Stomach (tissue), 4 donors: ENCODE measurements at regions not wholly inside any gene's neighbourhood (a gene's known extent, or its start where the extent isn't known, plus 50 kb on each side); places are given as distances from the start of the nearest gene placed in this dataset.

Source experiments
- POLR2A ChIP-seq, 4 donors: fragments of 450-650 bp; IDR thresholded peaks; one replicate each; pipeline ENCODE4 v1.6.1; 2016; ENCODE audit warnings: antibody characterized with exemption in 4 of 4, control low read depth in 2 of 4, mild to moderate bottlenecking in 1 of 4, moderate library complexity in 1 of 4
- POLR2AphosphoS5 ChIP-seq, 3 donors: sonication (generic); formaldehyde crosslinking; IDR thresholded peaks; one replicate each; pipeline ENCODE4 v1.6.1; 2016; ENCODE audit warnings: antibody characterized with exemption in 3 of 3
- TF ChIP-seq, protein P1 (sequence below), 7 experiments: fragments of 450-650 bp in 4 of 7; fragments of 200-600 bp in 3 of 7; sonication (generic) in 3 of 7; IDR thresholded peaks; one replicate each; pipeline ENCODE4 v1.5.1; 2016 to 2019; ENCODE audit warnings: antibody characterized with exemption in 7 of 7, control low read depth in 2 of 7, mild to moderate bottlenecking in 1 of 7

DNA sequence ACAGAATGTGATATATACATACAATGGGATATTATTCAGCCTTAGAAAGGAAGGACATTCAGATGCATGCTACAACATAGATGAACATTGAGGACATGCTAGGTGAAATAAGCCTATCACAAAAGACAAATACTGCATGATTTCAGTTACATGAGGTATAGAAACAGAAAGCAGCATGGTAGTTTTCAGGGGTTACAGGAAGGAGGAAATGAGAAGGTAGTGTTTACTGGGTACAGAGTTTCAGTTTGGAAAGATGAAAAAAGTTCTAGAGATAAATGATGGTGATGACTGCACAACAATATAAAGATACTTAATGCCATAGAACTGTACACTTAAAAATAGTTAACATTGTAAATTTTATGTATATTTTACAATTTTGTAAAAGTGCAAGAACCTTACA is 266.7 kb upstream of the C11orf87 start:
- TF ChIP-seq POLR2AphosphoS5 (IDR thresholded peaks at IDR 0.05) (no peak), POLR2A (IDR thresholded peaks at IDR 0.05) (no peak)
- TF ChIP-seq, protein P1, sequence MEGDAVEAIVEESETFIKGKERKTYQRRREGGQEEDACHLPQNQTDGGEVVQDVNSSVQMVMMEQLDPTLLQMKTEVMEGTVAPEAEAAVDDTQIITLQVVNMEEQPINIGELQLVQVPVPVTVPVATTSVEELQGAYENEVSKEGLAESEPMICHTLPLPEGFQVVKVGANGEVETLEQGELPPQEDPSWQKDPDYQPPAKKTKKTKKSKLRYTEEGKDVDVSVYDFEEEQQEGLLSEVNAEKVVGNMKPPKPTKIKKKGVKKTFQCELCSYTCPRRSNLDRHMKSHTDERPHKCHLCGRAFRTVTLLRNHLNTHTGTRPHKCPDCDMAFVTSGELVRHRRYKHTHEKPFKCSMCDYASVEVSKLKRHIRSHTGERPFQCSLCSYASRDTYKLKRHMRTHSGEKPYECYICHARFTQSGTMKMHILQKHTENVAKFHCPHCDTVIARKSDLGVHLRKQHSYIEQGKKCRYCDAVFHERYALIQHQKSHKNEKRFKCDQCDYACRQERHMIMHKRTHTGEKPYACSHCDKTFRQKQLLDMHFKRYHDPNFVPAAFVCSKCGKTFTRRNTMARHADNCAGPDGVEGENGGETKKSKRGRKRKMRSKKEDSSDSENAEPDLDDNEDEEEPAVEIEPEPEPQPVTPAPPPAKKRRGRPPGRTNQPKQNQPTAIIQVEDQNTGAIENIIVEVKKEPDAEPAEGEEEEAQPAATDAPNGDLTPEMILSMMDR (IDR thresholded peaks at IDR 0.05) = no peak
